Left lobe of liver (tissue), 2 donors: ENCODE measurements at regions not wholly inside any gene's neighbourhood (a gene's known extent, or its start where the extent isn't known, plus 50 kb on each side); places are given as distances from the start of the nearest gene placed in this dataset.
"Not testable (repeated sequence)": the region's sequence is repeated elsewhere in the genome, so short reads cannot be mapped to it uniquely, and the experiment has no call there.

Experiments
- ATAC-seq: fragments of 200-7000 bp; cut with Tn5 transposase; one replicate; pipeline ENCODE4 v1.9.1; 2020; ENCODE audit warnings: mild to moderate bottlenecking, moderate library complexity
- DNase-seq: peaks from one replicate; pipeline ENCODE4 v3.0.0-alpha.2; 2020; ENCODE audit warnings: low spot score
- donor health status: DM: no; HTN: no; CAD: no; lungs with moderate emphysema.
- donor health status: DM: no; HTN: yes; CAD: no.

GRCh38 chr7:57740126-57740525 lies 290.1 kb downstream of the ZNF716 start:
- ATAC-seq, DNase-seq: not testable (repeated sequence)

GRCh38 chr7:57769131-57769530 lies 319.2 kb downstream of the ZNF716 start:
- DNase-seq (no peak), ATAC-seq (no peak)

- DNase-seq (no peak), ATAC-seq (no peak)
Observed at GRCh38 chr7:57769958-57770357, 320.0 kb downstream of the ZNF716 start.

GRCh38 chr7:57772126-57772924 lies 322.3 kb downstream of the ZNF716 start:
- ATAC-seq (no peak), DNase-seq (no peak)

- no peak for DNase-seq
- no peak for ATAC-seq
Observed at GRCh38 chr7:57774300-57774699, 324.3 kb downstream of the ZNF716 start.

GRCh38 chr7:57775396-57776088 lies 325.6 kb downstream of the ZNF716 start:
- DNase-seq (no peak), ATAC-seq (no peak)

GRCh38 chr7:57776136-57776856 lies 326.3 kb downstream of the ZNF716 start:
- ATAC-seq, DNase-seq: not testable (repeated sequence)

GRCh38 chr7:57789130-57789529 lies 339.2 kb downstream of the ZNF716 start:
- DNase-seq (no peak), ATAC-seq (no peak)

GRCh38 chr7:57819491-57819981 lies 369.6 kb downstream of the ZNF716 start:
- ATAC-seq, result no peak

GRCh38 chr7:57820477-57820876 lies 370.5 kb downstream of the ZNF716 start:
- no peak for ATAC-seq
- DNase-seq, result no peak

More at GRCh38 chr7:57819491-57819981, 369.6 kb downstream of the ZNF716 start:
- no peak for DNase-seq

- no peak for DNase-seq
- no peak for ATAC-seq
Observed at GRCh38 chr7:57821438-57822382, 371.7 kb downstream of the ZNF716 start.

- not testable (repeated sequence) for ATAC-seq, DNase-seq
Observed at GRCh38 chr7:57826548-57826947, 376.6 kb downstream of the ZNF716 start.

GRCh38 chr7:57835161-57835560 lies 385.2 kb downstream of the ZNF716 start:
- DNase-seq, ATAC-seq: not testable (repeated sequence)

GRCh38 chr7:57839152-57839551 lies 389.2 kb downstream of the ZNF716 start:
- not testable (repeated sequence) for DNase-seq, ATAC-seq

- ATAC-seq (peak; percentile 92), DNase-seq (peak; percentile 75)
Observed at GRCh38 chr7:57867884-57868701, 418.1 kb downstream of the ZNF716 start.

- peak; percentile 77 for DNase-seq
Observed at GRCh38 chr7:57868771-57869483, 418.9 kb downstream of the ZNF716 start.

More at GRCh38 chr7:57868771-57869483, 418.9 kb downstream of the ZNF716 start:
- ATAC-seq, result peak; percentile 91
